Thyroid gland (tissue), 4 donors: ENCODE measurements at regions not wholly inside any gene's neighbourhood (a gene's known extent, or its start where the extent isn't known, plus 50 kb on each side); places are given as distances from the start of the nearest gene placed in this dataset.

Experiments
- POLR2A ChIP-seq, 2 donors: fragments of 450-650 bp; IDR thresholded peaks; one replicate each; pipeline ENCODE4 v1.6.1; 2017; ENCODE audit warnings: antibody characterized with exemption in 2 of 2, mild to moderate bottlenecking in 2 of 2, moderate library complexity in 1 of 2
- TF ChIP-seq, protein P1 (sequence below), 6 experiments: fragments of 200-600 bp in 3 of 6; fragments of 450-650 bp in 3 of 6; sonication (generic) in 3 of 6; IDR thresholded peaks; one replicate each; pipeline ENCODE4 v1.5.1; 2016 to 2019; ENCODE audit warnings: antibody characterized with exemption in 6 of 6, mild to moderate bottlenecking in 2 of 6, inconsistent platforms in 1 of 6, moderate library complexity in 1 of 6

DNA sequence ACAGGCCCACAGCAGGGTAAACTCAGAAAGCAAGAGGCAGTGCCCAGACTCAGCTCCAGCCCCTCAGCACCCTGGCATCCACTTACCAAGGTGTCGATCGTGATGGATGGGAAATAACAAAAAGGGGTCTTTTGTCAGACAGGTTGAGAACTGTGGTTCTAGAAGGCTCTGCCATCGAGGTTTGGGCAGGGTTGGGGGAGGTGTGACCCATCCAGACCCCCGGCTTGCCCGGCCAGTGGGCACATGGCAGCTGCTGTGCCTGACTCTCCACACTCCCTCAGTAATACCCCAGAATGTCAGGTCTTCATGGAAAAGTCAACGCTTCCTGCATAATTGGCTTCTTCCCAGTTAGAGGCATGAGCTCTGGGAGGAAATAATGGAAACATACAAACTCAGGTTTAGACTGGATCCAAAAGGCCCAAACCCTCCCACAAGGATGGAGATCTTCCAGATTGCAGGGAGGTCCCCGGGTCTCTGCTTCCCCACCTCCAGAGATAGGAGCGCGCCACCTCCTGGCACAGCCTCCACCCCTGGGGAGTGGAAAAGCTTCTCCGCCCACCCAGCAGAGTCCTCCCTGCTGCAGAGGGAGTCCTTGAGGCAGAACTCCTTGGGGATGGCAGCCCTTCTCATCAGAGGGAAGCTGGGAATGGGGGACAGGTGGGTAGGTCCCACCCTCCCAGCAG lies 149.8 kb upstream of the IQSEC1 start:
- TF ChIP-seq, protein P1, sequence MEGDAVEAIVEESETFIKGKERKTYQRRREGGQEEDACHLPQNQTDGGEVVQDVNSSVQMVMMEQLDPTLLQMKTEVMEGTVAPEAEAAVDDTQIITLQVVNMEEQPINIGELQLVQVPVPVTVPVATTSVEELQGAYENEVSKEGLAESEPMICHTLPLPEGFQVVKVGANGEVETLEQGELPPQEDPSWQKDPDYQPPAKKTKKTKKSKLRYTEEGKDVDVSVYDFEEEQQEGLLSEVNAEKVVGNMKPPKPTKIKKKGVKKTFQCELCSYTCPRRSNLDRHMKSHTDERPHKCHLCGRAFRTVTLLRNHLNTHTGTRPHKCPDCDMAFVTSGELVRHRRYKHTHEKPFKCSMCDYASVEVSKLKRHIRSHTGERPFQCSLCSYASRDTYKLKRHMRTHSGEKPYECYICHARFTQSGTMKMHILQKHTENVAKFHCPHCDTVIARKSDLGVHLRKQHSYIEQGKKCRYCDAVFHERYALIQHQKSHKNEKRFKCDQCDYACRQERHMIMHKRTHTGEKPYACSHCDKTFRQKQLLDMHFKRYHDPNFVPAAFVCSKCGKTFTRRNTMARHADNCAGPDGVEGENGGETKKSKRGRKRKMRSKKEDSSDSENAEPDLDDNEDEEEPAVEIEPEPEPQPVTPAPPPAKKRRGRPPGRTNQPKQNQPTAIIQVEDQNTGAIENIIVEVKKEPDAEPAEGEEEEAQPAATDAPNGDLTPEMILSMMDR (IDR thresholded peaks at IDR 0.05) = no peak
- TF ChIP-seq POLR2A (IDR thresholded peaks at IDR 0.05) = no peak
